ENCODE measurements at regions not wholly inside any gene's neighbourhood (a gene's known extent, or its start where the extent isn't known, plus 50 kb on each side); places are given as distances from the start of the nearest gene placed in this dataset.
"Not testable (repeated sequence)": the region's sequence is repeated elsewhere in the genome, so short reads cannot be mapped to it uniquely, and the experiment has no call there.

DNA sequence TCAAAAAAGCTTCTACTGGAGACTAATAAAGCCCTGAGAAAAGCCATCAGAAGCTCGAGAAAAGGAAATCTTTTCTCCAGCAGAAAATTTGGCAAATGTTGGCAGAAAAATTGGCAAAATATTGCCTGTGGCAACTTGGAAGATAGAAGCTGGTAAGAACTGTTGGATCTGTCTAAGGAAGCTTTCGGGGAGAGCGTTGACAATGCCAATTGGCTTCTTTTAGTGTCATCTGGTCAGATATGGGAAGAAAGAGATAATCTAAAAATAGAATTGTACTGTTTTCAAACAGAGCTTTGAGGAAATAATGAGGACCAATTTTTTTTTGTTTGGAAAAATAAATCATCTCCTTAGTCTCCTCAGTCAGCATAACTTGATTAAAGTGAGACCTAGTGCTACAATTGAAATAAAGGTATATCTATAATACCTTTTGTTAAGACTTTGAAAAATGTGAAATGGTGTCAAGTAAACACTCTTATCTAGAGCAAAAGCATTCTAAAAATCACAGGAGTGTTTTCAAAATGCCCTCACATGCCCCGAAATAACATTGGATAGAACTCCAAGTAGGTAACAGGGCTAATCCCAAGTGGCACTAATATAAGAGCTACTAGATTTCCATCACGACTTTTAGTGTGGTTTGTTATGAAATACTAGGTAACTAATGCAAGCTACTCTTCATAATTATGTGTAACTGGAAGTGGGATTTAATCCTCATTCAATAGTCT lies 882.2 kb upstream of the B3GALT2 start:
- Histone ChIP-seq H3K27ac (no peak overlapping the region), H3K4me1 (no peaks in the 10 kb centered on the region), H3K27me3 (no peaks in the 10 kb centered on the region), H3K9me3 (no peaks in the 10 kb centered on the region), H3K36me3 (no peaks in the 10 kb centered on the region), H3K4me3 (no peak overlapping the region)
- TF ChIP-seq, protein P1, sequence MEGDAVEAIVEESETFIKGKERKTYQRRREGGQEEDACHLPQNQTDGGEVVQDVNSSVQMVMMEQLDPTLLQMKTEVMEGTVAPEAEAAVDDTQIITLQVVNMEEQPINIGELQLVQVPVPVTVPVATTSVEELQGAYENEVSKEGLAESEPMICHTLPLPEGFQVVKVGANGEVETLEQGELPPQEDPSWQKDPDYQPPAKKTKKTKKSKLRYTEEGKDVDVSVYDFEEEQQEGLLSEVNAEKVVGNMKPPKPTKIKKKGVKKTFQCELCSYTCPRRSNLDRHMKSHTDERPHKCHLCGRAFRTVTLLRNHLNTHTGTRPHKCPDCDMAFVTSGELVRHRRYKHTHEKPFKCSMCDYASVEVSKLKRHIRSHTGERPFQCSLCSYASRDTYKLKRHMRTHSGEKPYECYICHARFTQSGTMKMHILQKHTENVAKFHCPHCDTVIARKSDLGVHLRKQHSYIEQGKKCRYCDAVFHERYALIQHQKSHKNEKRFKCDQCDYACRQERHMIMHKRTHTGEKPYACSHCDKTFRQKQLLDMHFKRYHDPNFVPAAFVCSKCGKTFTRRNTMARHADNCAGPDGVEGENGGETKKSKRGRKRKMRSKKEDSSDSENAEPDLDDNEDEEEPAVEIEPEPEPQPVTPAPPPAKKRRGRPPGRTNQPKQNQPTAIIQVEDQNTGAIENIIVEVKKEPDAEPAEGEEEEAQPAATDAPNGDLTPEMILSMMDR (IDR thresholded peaks at IDR 0.05) = no peak
- intact Hi-C loops (cut with DNase I; ENCODE audit: low total_unique reads) = no loop called here
- no peak for DNase-seq

DNA sequence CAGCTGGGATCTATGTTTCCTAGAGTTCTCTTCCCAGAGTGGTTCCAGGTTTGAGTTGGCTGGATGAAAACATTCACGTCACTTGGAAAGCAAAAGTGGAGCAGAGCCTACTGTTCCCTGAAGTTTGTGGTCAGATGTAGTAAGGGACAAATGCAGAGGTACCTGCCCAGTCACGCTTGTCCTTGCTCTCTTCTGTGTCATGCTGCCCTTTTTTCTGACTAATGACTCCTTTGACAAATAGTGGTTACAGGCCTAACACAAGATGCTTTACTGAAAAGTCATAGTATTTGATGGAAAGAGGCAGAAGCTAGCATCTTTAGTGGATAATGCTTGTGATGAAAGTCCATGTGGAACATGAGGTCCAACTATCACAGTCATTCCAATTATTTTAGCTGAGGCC lies 881.4 kb upstream of the B3GALT2 start:
- TF ChIP-seq, protein P1 (IDR thresholded peaks at IDR 0.05) = no peak
- Histone ChIP-seq H3K27ac (no peak overlapping the region), H3K36me3 (no peaks in the 10 kb centered on the region), H3K27me3 (no peaks in the 10 kb centered on the region), H3K4me3 (no peak overlapping the region), H3K4me1 (no peaks in the 10 kb centered on the region), H3K9me3 (no peaks in the 10 kb centered on the region)
- intact Hi-C loops (cut with DNase I; ENCODE audit: low total_unique reads) = no loop called here
- DNase-seq = no peak

DNA sequence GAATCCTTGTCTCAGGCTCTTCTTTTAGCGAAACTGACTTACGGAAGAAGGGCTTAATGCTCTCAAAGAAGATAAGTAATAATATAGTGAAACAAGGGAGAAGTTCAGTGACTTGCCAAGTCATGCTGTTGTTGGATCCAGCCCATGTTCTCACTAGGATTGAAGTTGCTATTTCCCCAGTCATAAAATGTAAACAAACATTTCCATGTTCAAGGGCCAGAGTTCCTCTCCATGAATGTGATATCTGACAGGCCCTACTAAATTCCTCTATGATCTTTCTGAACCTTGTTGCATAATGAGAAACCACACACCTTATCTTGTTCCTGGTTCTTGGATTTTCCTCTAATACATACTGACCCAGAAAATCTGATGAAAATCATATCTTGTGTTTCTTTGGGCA lies 876.5 kb upstream of the B3GALT2 start:
- no peak for DNase-seq
- no peaks in the 10 kb centered on the region for H3K9me3 ChIP-seq
- no peak overlapping the region for H3K4me3 ChIP-seq
- no peaks in the 10 kb centered on the region for H3K27me3 ChIP-seq
- intact Hi-C loops (cut with DNase I; ENCODE audit: low total_unique reads) = no loop called here
- no peak overlapping the region for H3K27ac ChIP-seq
- H3K36me3 ChIP-seq = no peaks in the 10 kb centered on the region
- TF ChIP-seq, protein P1 (IDR thresholded peaks at IDR 0.05) = no peak
- H3K4me1 ChIP-seq = no peaks in the 10 kb centered on the region

DNA sequence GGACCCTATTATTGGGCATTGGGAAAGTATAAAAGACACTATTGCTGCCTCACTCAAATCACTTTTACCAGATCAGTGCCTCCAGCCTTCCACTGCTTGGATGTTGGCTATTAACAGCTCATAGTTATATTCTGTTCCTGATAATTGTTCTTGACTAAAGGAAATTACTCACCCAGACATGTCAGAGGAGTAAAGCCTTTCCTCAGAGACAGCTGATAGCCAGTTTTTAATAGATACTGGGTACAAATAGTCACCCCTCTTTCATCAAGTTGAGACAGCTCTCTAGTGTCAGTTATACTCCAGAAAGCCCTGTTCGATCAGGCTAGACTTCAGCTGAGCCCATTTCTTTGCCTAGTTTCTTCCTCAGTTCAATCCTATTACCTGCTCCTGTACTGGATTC lies 876.1 kb upstream of the B3GALT2 start:
- intact Hi-C loops (cut with DNase I; ENCODE audit: low total_unique reads) = no loop called here
- H3K36me3 ChIP-seq = no peaks in the 10 kb centered on the region

DNA sequence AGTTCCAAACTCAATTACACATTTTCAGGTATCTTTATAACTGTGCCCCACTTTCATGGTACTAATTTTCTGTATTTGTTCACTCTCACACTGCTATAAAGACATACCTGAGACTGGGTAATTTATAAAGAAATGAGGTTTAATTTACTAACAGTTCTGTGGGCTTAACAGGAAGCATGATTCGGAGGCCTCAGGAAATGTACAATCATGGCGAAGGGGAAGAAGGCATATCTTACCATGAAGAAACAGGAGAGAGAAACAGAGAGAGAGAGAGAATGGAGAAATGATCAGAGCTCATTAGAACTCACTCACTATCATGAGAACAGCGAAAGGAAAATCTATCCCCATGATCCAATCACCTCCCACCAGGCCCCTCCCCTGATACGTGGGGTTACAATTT lies 874.1 kb upstream of the B3GALT2 start:
- no peaks in the 10 kb centered on the region for H3K36me3 ChIP-seq
- DNase-seq = no peak
- H3K4me1 ChIP-seq = no peaks in the 10 kb centered on the region
- H3K27me3 ChIP-seq = no peaks in the 10 kb centered on the region
- H3K4me3 ChIP-seq = no peak overlapping the region
- H3K9me3 ChIP-seq = no peaks in the 10 kb centered on the region
- TF ChIP-seq, protein P1 (IDR thresholded peaks at IDR 0.05) = no peak
- intact Hi-C loops (cut with DNase I; ENCODE audit: low total_unique reads) = no loop called here
- H3K27ac ChIP-seq = no peak overlapping the region

More for the DNA sequence above, 876.1 kb upstream of the B3GALT2 start:
- TF ChIP-seq, protein P1 (IDR thresholded peaks at IDR 0.05) = no peak
- Histone ChIP-seq H3K4me3 (no peak overlapping the region), H3K27ac (no peak overlapping the region), H3K27me3 (no peaks in the 10 kb centered on the region), H3K9me3 (no peaks in the 10 kb centered on the region), H3K4me1 (no peaks in the 10 kb centered on the region)
- no peak for DNase-seq

DNA sequence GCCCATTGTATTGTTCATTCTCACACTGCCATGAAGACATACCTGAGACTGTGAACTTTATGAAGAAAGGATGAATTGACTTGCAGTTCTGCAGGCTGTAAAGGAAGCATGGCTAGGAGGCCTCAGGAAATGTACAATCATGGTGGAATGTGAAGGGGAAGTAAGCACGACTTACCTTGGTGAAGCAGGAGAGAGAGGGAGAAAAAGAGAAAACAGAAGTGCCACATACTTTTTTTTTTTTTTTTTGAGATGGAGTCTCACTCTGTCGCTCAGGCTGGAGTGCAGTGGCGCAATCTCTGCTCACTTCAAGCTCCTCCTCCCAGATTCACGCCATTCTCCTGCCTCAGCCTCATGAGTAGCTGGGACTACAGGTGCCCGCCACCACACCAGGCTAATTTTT lies 871.9 kb upstream of the B3GALT2 start:
- intact Hi-C loops (cut with DNase I; ENCODE audit: low total_unique reads); H3K4me1 ChIP-seq; H3K4me3 ChIP-seq; H3K27me3 ChIP-seq; DNase-seq; H3K27ac ChIP-seq; H3K9me3 ChIP-seq; H3K36me3 ChIP-seq: not testable (repeated sequence)

All from tibial artery (tissue), 4 donors.